Kidney epithelial cell (primary cell): ENCODE measurements at regions not wholly inside any gene's neighbourhood (a gene's known extent, or its start where the extent isn't known, plus 50 kb on each side); places are given as distances from the start of the nearest gene placed in this dataset.

Source experiments
- DNase-seq: peaks from one replicate; pipeline ENCODE4 v3.0.0-alpha.2; 2010; ENCODE audit warnings: low read depth
- H3K27me3 ChIP-seq: 2 replicates; pipeline ENCODE4 v1.6.0; 2011; ENCODE audit warnings: low read length; ENCODE audit not compliant: control insufficient read depth, insufficient read depth
- H3K36me3 ChIP-seq: 2 replicates; pipeline ENCODE4 v1.5.1; 2011; ENCODE audit warnings: low read length; ENCODE audit not compliant: control insufficient read depth, insufficient read depth
- H3K4me3 ChIP-seq: 2 replicates; pipeline ENCODE4 v1.5.1; 2011; ENCODE audit warnings: low read depth, mild to moderate bottlenecking, control low read depth, low read length
- CTCF ChIP-seq: IDR thresholded peaks from 2 replicates; pipeline ENCODE4 v1.5.1; 2011; ENCODE audit warnings: mild to moderate bottlenecking, moderate library complexity, low read length, control low read depth, inconsistent platforms; ENCODE audit not compliant: insufficient read depth, poor library complexity, severe bottlenecking

- no peak for TF ChIP-seq CTCF
- no peak for DNase-seq
- H3K4me3 ChIP-seq, result no peak overlapping the region
- no peaks in the 10 kb centered on the region for H3K27me3 ChIP-seq
- H3K36me3 ChIP-seq, result no peaks in the 10 kb centered on the region
Measured at GRCh38 chr6:92174398-92175073, 1244.8 kb downstream of the EPHA7 start.

- DNase-seq, result no peak
- no peak for TF ChIP-seq CTCF
- Histone ChIP-seq H3K4me3 (no peak overlapping the region), H3K36me3 (no peaks in the 10 kb centered on the region), H3K27me3 (no peaks in the 10 kb centered on the region)
Measured at GRCh38 chr6:92169506-92169905, 1249.9 kb downstream of the EPHA7 start.

- no peak overlapping the region for H3K4me3 ChIP-seq
- no peaks in the 10 kb centered on the region for H3K27me3 ChIP-seq
- no peaks in the 10 kb centered on the region for H3K36me3 ChIP-seq
- no peak for TF ChIP-seq CTCF
- DNase-seq, result no peak
Measured at GRCh38 chr6:92166666-92167065, 1252.7 kb downstream of the EPHA7 start.

GRCh38 chr6:92161953-92162352, 1257.4 kb downstream of the EPHA7 start:
- Histone ChIP-seq H3K4me3 (no peak overlapping the region), H3K36me3 (no peaks in the 10 kb centered on the region), H3K27me3 (no peaks in the 10 kb centered on the region)
- no peak for DNase-seq
- no peak for TF ChIP-seq CTCF

- no peak for TF ChIP-seq CTCF
- Histone ChIP-seq H3K27me3 (no peaks in the 10 kb centered on the region), H3K4me3 (no peak overlapping the region), H3K36me3 (no peaks in the 10 kb centered on the region)
- no peak for DNase-seq
Measured at GRCh38 chr6:92160226-92160625, 1259.1 kb downstream of the EPHA7 start.

- Histone ChIP-seq H3K36me3 (no peaks in the 10 kb centered on the region), H3K4me3 (no peak overlapping the region), H3K27me3 (no peaks in the 10 kb centered on the region)
- no peak for DNase-seq
- TF ChIP-seq CTCF, result no peak
Measured at GRCh38 chr6:92159046-92159445, 1260.3 kb downstream of the EPHA7 start.
